ENCODE measurements at regions not wholly inside any gene's neighbourhood (a gene's known extent, or its start where the extent isn't known, plus 50 kb on each side); places are given as distances from the start of the nearest gene placed in this dataset.
"Not testable (repeated sequence)": the region's sequence is repeated elsewhere in the genome, so short reads cannot be mapped to it uniquely, and the experiment has no call there.

GRCh38 chr2:89797320-89798038 lies 1106.0 kb downstream of the RPIA start:
- no peak for DNase-seq

GRCh38 chr2:89801207-89801606 lies 1109.7 kb downstream of the RPIA start:
- DNase-seq = not testable (repeated sequence)

GRCh38 chr2:89806363-89806762 lies 1114.9 kb downstream of the RPIA start:
- DNase-seq = not testable (repeated sequence)

GRCh38 chr2:89811295-89811694 lies 1119.8 kb downstream of the RPIA start:
- no peak for DNase-seq

- DNase-seq = not testable (repeated sequence)
Observed at GRCh38 chr2:89811910-89812309, 1120.4 kb downstream of the RPIA start.

DNA sequence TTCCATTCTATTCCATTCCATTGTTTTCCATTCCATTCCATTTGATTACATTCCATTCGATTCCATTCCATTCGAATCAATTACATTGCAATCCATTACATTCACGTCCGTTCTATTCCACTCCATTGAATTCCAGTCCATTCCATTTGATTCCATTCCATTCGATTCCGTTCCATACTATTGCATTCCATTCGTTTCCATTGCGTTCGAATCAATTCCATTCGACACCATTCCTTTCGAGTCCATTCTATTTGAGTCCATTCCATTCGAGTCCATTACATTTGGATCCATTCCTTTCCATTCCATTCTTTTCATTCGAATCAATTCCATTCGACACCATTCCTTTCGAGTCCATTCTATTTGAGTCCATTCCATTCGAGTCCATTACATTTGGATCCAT lies 1122.9 kb downstream of the RPIA start:
- not testable (repeated sequence) for DNase-seq

- DNase-seq = no peak
Observed at GRCh38 chr2:89818873-89819272, 1127.4 kb downstream of the RPIA start.

- no peak for DNase-seq
Observed at GRCh38 chr2:89819809-89820208, 1128.3 kb downstream of the RPIA start.

DNA sequence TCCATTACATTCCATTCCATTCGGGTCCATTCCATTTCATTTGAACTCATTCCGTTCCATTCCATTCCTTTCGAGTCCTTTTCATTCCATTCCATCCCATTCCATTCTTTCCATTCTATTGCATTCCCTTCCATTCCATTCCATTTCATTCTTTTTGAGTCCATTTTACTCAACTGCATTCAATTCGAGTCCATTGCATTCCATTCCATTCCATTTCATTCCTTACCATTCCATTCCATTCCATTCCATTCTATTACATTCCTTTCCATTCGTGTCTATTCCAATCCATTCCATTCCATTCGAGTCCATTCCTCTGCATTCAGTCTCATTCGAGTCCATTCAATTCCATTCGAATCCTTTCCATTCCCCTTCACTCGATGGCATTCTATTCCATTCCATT lies 1128.8 kb downstream of the RPIA start:
- DNase-seq = no peak

DNA sequence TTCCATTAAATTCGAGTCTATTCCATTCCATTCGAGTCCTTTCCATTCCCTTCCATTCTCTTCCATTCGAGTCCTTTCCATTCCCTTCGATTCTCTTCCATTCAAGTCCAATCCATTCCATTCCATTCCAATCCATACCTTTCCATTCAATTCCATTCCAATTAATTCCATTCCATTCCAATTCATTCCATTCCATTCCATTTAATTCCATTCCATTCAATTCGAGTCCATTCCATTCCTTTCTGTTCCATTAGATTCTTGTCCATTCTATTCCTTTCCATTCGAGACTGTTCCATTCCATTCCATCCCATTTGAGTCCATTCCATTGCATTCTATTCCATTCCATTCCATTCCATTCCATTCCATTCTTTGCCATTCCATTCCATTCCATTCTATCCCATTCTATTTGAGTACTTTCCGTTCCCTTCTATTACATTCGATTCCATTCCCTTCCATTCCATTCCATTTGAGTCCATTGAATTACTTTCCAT lies 1130.0 kb downstream of the RPIA start:
- DNase-seq = no peak

GRCh38 chr2:89822342-89822741 lies 1130.9 kb downstream of the RPIA start:
- DNase-seq = not testable (repeated sequence)

DNA sequence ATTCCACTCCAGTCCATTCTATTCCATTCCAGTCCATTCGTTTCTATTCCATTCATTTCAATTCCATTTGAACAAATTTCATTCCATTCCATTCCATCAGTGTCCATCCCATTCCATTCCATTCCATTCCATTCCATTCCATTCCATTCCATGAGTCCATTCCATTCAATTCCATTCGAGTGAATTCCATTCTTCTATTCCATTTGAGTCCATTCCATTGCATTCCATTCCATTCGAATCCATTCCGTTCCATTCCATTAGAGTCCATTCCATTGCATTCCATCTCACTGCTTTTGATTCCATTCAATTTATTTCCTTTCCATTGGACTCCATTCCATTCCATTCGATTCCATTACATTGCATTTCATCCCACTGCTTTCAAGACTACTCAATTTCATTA lies 1132.1 kb downstream of the RPIA start:
- no peak for DNase-seq

GRCh38 chr2:89825034-89825433 lies 1133.6 kb downstream of the RPIA start:
- no peak for DNase-seq

GRCh38 chr2:89826741-89827140 lies 1135.3 kb downstream of the RPIA start:
- not testable (repeated sequence) for DNase-seq

DNA sequence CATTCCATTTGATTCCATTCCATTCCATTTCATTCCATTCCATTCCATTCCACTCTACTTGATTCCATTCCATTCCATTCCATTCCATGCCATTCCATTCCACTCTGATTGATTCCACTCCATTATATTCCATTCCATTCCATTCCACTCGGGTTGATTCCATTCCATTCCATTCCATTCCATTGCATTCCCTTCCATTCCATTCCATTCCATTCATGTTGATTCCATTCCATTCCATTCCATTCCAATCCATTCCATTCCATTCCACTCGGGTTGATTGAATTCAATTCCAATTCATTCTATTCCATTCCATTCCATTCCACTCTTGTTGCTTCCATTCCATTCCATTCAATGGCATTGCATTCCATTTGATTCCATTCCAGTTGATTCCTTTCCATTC lies 1136.4 kb downstream of the RPIA start:
- DNase-seq = not testable (repeated sequence)

- DNase-seq = not testable (repeated sequence)
Observed at GRCh38 chr2:89828416-89828815, 1136.9 kb downstream of the RPIA start.

DNA sequence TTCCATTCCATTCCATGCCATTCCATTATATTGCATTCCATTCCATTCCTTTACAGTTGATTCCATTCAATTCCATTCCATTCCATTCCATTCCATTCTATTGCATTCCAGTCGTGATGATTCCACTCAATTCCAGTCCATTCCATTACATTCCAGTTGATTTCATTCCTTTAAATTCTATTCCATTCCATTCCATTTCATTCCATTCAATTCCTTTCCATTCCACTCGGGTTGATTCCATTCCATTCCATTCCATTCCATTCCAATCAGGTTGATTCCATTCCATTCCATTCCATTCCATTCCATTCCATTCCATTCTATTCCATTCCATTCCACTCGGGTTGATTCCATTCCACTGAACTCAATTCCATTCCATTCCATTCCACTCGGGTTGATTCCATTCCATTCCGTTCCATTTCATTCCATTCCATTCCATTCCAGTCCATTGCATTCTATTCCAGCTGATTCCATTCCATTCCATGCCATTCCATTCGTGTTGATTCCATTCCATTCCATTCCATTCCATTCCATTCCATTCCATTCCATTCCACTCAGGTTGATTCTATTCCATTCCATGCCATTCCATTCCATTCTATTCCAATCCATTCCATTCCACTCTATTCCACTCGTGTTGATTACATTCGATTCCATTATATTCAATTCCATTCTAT lies 1137.6 kb downstream of the RPIA start:
- DNase-seq = not testable (repeated sequence)

- DNase-seq = no peak
Observed at GRCh38 chr2:89829828-89830227, 1138.4 kb downstream of the RPIA start.

GRCh38 chr2:89830341-89831218 lies 1139.1 kb downstream of the RPIA start:
- not testable (repeated sequence) for DNase-seq

DNA sequence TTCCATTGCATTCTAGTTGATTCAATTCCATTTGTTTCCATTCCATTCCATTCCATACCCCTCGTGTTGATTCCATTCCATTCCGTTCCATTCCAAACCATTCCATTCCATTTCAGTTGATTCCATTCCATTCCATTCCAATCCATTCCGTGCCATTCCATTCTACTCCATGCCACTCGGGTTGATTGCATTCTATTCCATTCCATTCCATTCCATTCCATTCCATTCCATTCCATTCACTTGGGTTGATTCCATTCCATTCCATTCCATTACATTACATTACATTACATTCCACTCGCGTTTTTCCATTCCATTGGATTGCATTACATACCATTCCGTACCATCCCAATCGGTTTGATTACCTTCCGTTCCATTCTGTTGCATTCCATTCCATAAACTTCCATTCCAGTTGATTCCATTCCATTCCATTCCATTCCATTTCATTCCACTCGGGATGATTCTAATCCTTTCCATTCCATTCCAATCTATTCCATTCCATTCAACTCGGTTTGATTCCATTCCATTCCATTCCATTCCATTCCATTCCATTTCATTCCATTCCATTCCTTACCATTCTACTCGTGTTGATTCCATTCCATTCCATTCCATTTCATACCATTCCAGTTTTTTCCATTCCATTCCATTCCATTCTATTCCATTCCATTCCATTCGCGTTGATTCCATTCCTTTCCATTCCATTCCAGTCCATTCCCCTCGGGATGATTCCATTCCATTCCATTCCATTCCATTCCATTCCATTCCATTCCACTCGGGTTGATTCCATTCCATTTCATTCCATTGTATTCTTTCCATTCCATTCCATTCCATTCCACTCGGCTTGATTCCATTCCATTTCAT lies 1140.4 kb downstream of the RPIA start:
- DNase-seq = no peak

DNA sequence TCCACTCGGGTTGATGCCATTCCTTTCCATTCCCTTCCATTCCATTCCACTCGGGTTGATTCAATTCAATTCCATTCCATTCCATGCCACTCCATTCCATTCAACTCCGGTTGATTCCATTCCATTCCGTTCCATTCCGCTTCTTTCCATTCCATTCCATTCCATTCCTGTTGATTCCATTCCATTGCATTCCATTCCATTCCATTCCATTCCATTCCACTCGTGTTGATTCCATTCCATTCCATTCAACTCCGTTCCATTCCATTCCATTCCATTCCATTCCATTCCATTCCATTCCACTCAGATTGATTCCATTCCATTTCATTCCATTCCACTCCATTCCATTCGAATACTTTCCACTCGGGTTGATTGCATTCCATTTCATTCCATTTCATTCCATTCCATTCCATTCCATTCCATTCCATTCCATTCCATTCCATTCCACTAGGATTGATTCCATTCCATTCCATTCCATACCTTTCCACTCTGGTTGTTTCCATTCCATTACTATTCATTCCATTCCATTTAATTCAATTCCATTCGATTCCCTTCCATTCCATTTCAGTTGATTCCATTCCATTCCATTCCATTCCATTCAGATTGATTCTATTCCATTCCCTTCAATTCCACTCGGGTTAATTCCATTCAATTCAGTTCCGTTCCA lies 1141.8 kb downstream of the RPIA start:
- no peak for DNase-seq

DNA sequence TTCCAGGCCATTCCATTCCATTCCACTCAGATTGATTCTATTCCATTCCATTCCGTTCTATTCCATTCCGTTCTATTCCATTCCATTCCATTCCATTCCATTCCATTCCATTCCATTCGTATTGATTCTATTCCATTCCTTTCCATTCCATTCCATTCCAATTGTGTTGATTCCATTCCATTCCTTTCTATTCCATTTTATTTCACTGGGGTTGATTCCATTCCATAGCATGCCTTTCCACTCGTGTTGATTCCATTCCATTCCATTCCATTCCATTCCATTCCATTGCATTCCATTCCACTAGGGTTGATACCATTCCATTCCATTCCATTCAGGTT lies 1142.3 kb downstream of the RPIA start:
- DNase-seq = no peak

Data from NCI-H1105 (cell line).